ENCODE measurements at regions not wholly inside any gene's neighbourhood (a gene's known extent, or its start where the extent isn't known, plus 50 kb on each side); places are given as distances from the start of the nearest gene placed in this dataset.

- Histone ChIP-seq H3K4ac (ENCODE audit: low read depth, low read length) (no peak overlapping the region), H3K23ac (ENCODE audit: low read length) (no peak overlapping the region), H4K91ac (ENCODE audit: low read depth, low read length) (no peak overlapping the region), H4K8ac (ENCODE audit: low read depth, low read length) (no peak overlapping the region), H3K27me3 (ENCODE audit: insufficient read depth, low read length) (no peaks in the 10 kb centered on the region), H3K4me3 (ENCODE audit: low read depth, low read length) (no peak overlapping the region), H3K14ac (ENCODE audit: low read length) (no peak overlapping the region), H3K4me2 (ENCODE audit: low read length) (no peak overlapping the region), H3K18ac (ENCODE audit: low read length) (no peak overlapping the region), H3K27ac (ENCODE audit: low read depth, low read length) (no peak overlapping the region), H3K79me1 (ENCODE audit: low read length) (no peaks in the 10 kb centered on the region), H3K9ac (ENCODE audit: low read length) (no peak overlapping the region), H2BK120ac (ENCODE audit: insufficient read depth, low read length, poor library complexity) (no peak overlapping the region), H3K79me2 (ENCODE audit: control insufficient read depth, insufficient read depth, low read length, poor library complexity) (no peaks in the 10 kb centered on the region), H4K12ac (ENCODE audit: low read depth, low read length) (no peak overlapping the region), H3K4me1 (ENCODE audit: control insufficient read depth in 1 of 2, insufficient read depth in 2 of 2, low read length in 2 of 2) (peaks cover 0 to 5% of the 10 kb centered on the region in 2 experiments), H3K36me3 (ENCODE audit: control insufficient read depth in 1 of 2, insufficient read depth in 2 of 2, low read length in 2 of 2) (no peaks in the 10 kb centered on the region), H3K9me3 (ENCODE audit: insufficient read depth, low read depth, low read length) (no peaks in the 10 kb centered on the region), H2BK5ac (ENCODE audit: low read depth, low read length, poor library complexity) (no peak overlapping the region), H2AK5ac (ENCODE audit: low read length) (no peak overlapping the region), H2AFZ (ENCODE audit: insufficient read depth, low read length, poor library complexity) (no peak overlapping the region), H2BK12ac (ENCODE audit: low read length) (no peak overlapping the region)
- no peak for DNase-seq
- no CpG with 5 or more reads among the region's 18 CpGs for whole genome bisulfite sequencing (ENCODE audit: extremely low coverage, insufficient coverage, insufficient read length)
These were observed 51.3 kb downstream of the GADD45G start for GRCh38 chr9:89655990-89656657.

- H3K4me3 ChIP-seq (ENCODE audit: low read depth, low read length), result no peak overlapping the region
- DNase-seq, result no peak
- H3K79me1 ChIP-seq (ENCODE audit: low read length), result peaks cover 7% of the 10 kb centered on the region
- no peak overlapping the region for H2BK12ac ChIP-seq (ENCODE audit: low read length)
- no peak overlapping the region for H2BK5ac ChIP-seq (ENCODE audit: low read depth, low read length, poor library complexity)
- H3K9ac ChIP-seq (ENCODE audit: low read length), result no peak overlapping the region
- H2AFZ ChIP-seq (ENCODE audit: insufficient read depth, low read length, poor library complexity), result no peak overlapping the region
- peaks cover 8 to 15% of the 10 kb centered on the region in 2 experiments for H3K4me1 ChIP-seq (ENCODE audit: control insufficient read depth in 1 of 2, insufficient read depth in 2 of 2, low read length in 2 of 2)
- H4K8ac ChIP-seq (ENCODE audit: low read depth, low read length), result no peak overlapping the region
- no peak overlapping the region for H4K91ac ChIP-seq (ENCODE audit: low read depth, low read length)
- H3K23ac ChIP-seq (ENCODE audit: low read length), result no peak overlapping the region
- H3K14ac ChIP-seq (ENCODE audit: low read length), result no peak overlapping the region
- no peaks in the 10 kb centered on the region for H3K79me2 ChIP-seq (ENCODE audit: control insufficient read depth, insufficient read depth, low read length, poor library complexity)
- no peak overlapping the region for H4K12ac ChIP-seq (ENCODE audit: low read depth, low read length)
- H2BK120ac ChIP-seq (ENCODE audit: insufficient read depth, low read length, poor library complexity), result no peak overlapping the region
- H3K4ac ChIP-seq (ENCODE audit: low read depth, low read length), result no peak overlapping the region
- H3K27ac ChIP-seq (ENCODE audit: low read depth, low read length), result no peak overlapping the region
- no peak overlapping the region for H3K4me2 ChIP-seq (ENCODE audit: low read length)
- no peaks in the 10 kb centered on the region for H3K27me3 ChIP-seq (ENCODE audit: insufficient read depth, low read length)
- H3K18ac ChIP-seq (ENCODE audit: low read length), result no peak overlapping the region
- WGBS (ENCODE audit: extremely low coverage, insufficient coverage, insufficient read length), result no CpG with 5 or more reads among the region's 5 CpGs
- H2AK5ac ChIP-seq (ENCODE audit: low read length), result no peak overlapping the region
- H3K36me3 ChIP-seq (ENCODE audit: control insufficient read depth in 1 of 2, insufficient read depth in 2 of 2, low read length in 2 of 2), result no peaks in the 10 kb centered on the region
- H3K9me3 ChIP-seq (ENCODE audit: insufficient read depth, low read depth, low read length), result no peaks in the 10 kb centered on the region
These were observed 52.5 kb downstream of the GADD45G start for GRCh38 chr9:89657295-89657694.

- no CpG with 5 or more reads among the region's 4 CpGs for WGBS (ENCODE audit: extremely low coverage, insufficient coverage, insufficient read length)
These were observed 53.0 kb downstream of the GADD45G start for GRCh38 chr9:89657765-89658164.

GRCh38 chr9:89658401-89658800 is 53.6 kb downstream of the GADD45G start:
- no peak overlapping the region for H3K23ac ChIP-seq (ENCODE audit: low read length)
- no peak for DNase-seq
- H2AK5ac ChIP-seq (ENCODE audit: low read length), result no peak overlapping the region
- H4K12ac ChIP-seq (ENCODE audit: low read depth, low read length), result no peak overlapping the region
- no peak overlapping the region for H3K18ac ChIP-seq (ENCODE audit: low read length)
- WGBS (ENCODE audit: extremely low coverage, insufficient coverage, insufficient read length), result no CpG with 5 or more reads among the region's 5 CpGs
- H4K8ac ChIP-seq (ENCODE audit: low read depth, low read length), result no peak overlapping the region
- H3K4me3 ChIP-seq (ENCODE audit: low read depth, low read length), result no peak overlapping the region
- no peak overlapping the region for H2AFZ ChIP-seq (ENCODE audit: insufficient read depth, low read length, poor library complexity)
- H3K14ac ChIP-seq (ENCODE audit: low read length), result no peak overlapping the region
- H3K4me1 ChIP-seq (ENCODE audit: control insufficient read depth in 1 of 2, insufficient read depth in 2 of 2, low read length in 2 of 2), result peaks cover 16 to 25% of the 10 kb centered on the region in 2 experiments
- no peaks in the 10 kb centered on the region for H3K27me3 ChIP-seq (ENCODE audit: insufficient read depth, low read length)
- no peak overlapping the region for H3K4me2 ChIP-seq (ENCODE audit: low read length)
- H3K27ac ChIP-seq (ENCODE audit: low read depth, low read length), result no peak overlapping the region
- no peaks in the 10 kb centered on the region for H3K36me3 ChIP-seq (ENCODE audit: control insufficient read depth in 1 of 2, insufficient read depth in 2 of 2, low read length in 2 of 2)
- H2BK12ac ChIP-seq (ENCODE audit: low read length), result no peak overlapping the region
- H3K4ac ChIP-seq (ENCODE audit: low read depth, low read length), result no peak overlapping the region
- H3K9ac ChIP-seq (ENCODE audit: low read length), result no peak overlapping the region
- peaks cover 16% of the 10 kb centered on the region for H3K79me1 ChIP-seq (ENCODE audit: low read length)
- H2BK5ac ChIP-seq (ENCODE audit: low read depth, low read length, poor library complexity), result no peak overlapping the region
- H3K79me2 ChIP-seq (ENCODE audit: control insufficient read depth, insufficient read depth, low read length, poor library complexity), result peaks cover 6% of the 10 kb centered on the region
- no peaks in the 10 kb centered on the region for H3K9me3 ChIP-seq (ENCODE audit: insufficient read depth, low read depth, low read length)
- H4K91ac ChIP-seq (ENCODE audit: low read depth, low read length), result no peak overlapping the region
- no peak overlapping the region for H2BK120ac ChIP-seq (ENCODE audit: insufficient read depth, low read length, poor library complexity)

More at GRCh38 chr9:89657765-89658164, 53.0 kb downstream of the GADD45G start:
- Histone ChIP-seq H3K23ac (ENCODE audit: low read length) (no peak overlapping the region), H2AK5ac (ENCODE audit: low read length) (no peak overlapping the region), H3K4me1 (ENCODE audit: control insufficient read depth in 1 of 2, insufficient read depth in 2 of 2, low read length in 2 of 2) (peaks cover 12 to 19% of the 10 kb centered on the region in 2 experiments), H4K12ac (ENCODE audit: low read depth, low read length) (no peak overlapping the region), H3K9ac (ENCODE audit: low read length) (no peak overlapping the region), H3K79me1 (ENCODE audit: low read length) (peaks cover 10% of the 10 kb centered on the region), H3K4me2 (ENCODE audit: low read length) (no peak overlapping the region), H3K27ac (ENCODE audit: low read depth, low read length) (no peak overlapping the region), H2BK12ac (ENCODE audit: low read length) (no peak overlapping the region), H3K9me3 (ENCODE audit: insufficient read depth, low read depth, low read length) (no peaks in the 10 kb centered on the region), H3K36me3 (ENCODE audit: control insufficient read depth in 1 of 2, insufficient read depth in 2 of 2, low read length in 2 of 2) (no peaks in the 10 kb centered on the region), H3K14ac (ENCODE audit: low read length) (no peak overlapping the region), H4K91ac (ENCODE audit: low read depth, low read length) (no peak overlapping the region), H3K27me3 (ENCODE audit: insufficient read depth, low read length) (no peaks in the 10 kb centered on the region), H3K18ac (ENCODE audit: low read length) (no peak overlapping the region), H2BK120ac (ENCODE audit: insufficient read depth, low read length, poor library complexity) (no peak overlapping the region), H3K4ac (ENCODE audit: low read depth, low read length) (no peak overlapping the region), H2BK5ac (ENCODE audit: low read depth, low read length, poor library complexity) (no peak overlapping the region), H2AFZ (ENCODE audit: insufficient read depth, low read length, poor library complexity) (no peak overlapping the region), H3K4me3 (ENCODE audit: low read depth, low read length) (no peak overlapping the region), H4K8ac (ENCODE audit: low read depth, low read length) (no peak overlapping the region), H3K79me2 (ENCODE audit: control insufficient read depth, insufficient read depth, low read length, poor library complexity) (peaks cover 2% of the 10 kb centered on the region)
- DNase-seq, result no peak
